CD14-positive monocyte (primary cell): ENCODE measurements at regions not wholly inside any gene's neighbourhood (a gene's known extent, or its start where the extent isn't known, plus 50 kb on each side); places are given as distances from the start of the nearest gene placed in this dataset.

Source experiments
- DNase-seq, 3 donors: peaks; one replicate each; pipeline ENCODE4 v3.0.0-alpha.2; 2011 to 2022
- H2AFZ ChIP-seq: 2 replicates; pipeline ENCODE4 v1.6.0; 2012; ENCODE audit warnings: mild to moderate bottlenecking, low read depth, low read length, inconsistent platforms; ENCODE audit not compliant: insufficient read depth, poor library complexity, severe bottlenecking
- H3K27ac ChIP-seq, 2 donors: 1 replicate in 1 of 2; 2 replicates in 1 of 2; pipeline ENCODE4 v1.5.1; 2012 to 2013; ENCODE audit warnings: low read length in 2 of 2, control low read depth in 1 of 2, inconsistent platforms in 1 of 2, low read depth in 1 of 2, mild to moderate bottlenecking in 1 of 2
- H3K27me3 ChIP-seq, 2 donors: one replicate each; pipeline versions ENCODE4 v1.6.0 to v1.6.1; 2011 to 2013; ENCODE audit warnings: low read length in 2 of 2; ENCODE audit not compliant: control insufficient read depth in 2 of 2, insufficient read depth in 2 of 2
- H3K36me3 ChIP-seq, 2 donors: replicated peaks in 1 of 2; 1 replicate in 1 of 2; 2 replicates in 1 of 2; pipeline versions ENCODE4 v1.5.1 to v1.6.1; 2012 to 2013; ENCODE audit warnings: low read length in 2 of 2, control low read depth in 1 of 2, inconsistent platforms in 1 of 2, mild to moderate bottlenecking in 1 of 2; ENCODE audit not compliant: insufficient read depth in 2 of 2, control insufficient read depth in 1 of 2
- H3K4me1 ChIP-seq, 2 donors: 1 replicate in 1 of 2; 2 replicates in 1 of 2; pipeline versions ENCODE4 v1.5.1 to v1.6.1; 2012 to 2013; ENCODE audit warnings: low read length in 2 of 2, control low read depth in 1 of 2, inconsistent platforms in 1 of 2, mild to moderate bottlenecking in 1 of 2, moderate library complexity in 1 of 2; ENCODE audit not compliant: insufficient read depth in 2 of 2, control insufficient read depth in 1 of 2
- H3K4me2 ChIP-seq: replicated peaks from 2 replicates; pipeline ENCODE3; 2012; ENCODE audit warnings: low read length, moderate library complexity, mild to moderate bottlenecking; ENCODE audit not compliant: poor library complexity, severe bottlenecking; ENCODE audit errors: extremely low read depth
- H3K4me3 ChIP-seq, 3 experiments: fragments of 200-600 bp in 1 of 3; sonication (generic) in 1 of 3; replicated peaks in 1 of 3; 1 replicate in 2 of 3; 2 replicates in 1 of 3; pipeline ENCODE4 v1.5.1; 2011 to 2013; ENCODE audit warnings: low read length in 3 of 3, mild to moderate bottlenecking in 3 of 3, control low read depth in 2 of 3, low read depth in 2 of 3, inconsistent platforms in 1 of 3, moderate library complexity in 1 of 3
- H3K79me2 ChIP-seq: 2 replicates; pipeline ENCODE4 v1.6.0; 2012; ENCODE audit warnings: mild to moderate bottlenecking, control low read depth, inconsistent platforms, low read length, moderate library complexity; ENCODE audit not compliant: insufficient read depth
- H3K9ac ChIP-seq: 2 replicates; pipeline ENCODE4 v1.6.0; 2017; ENCODE audit warnings: low read length, mild to moderate bottlenecking; ENCODE audit not compliant: insufficient read depth, poor library complexity, severe bottlenecking
- H3K9me3 ChIP-seq, 2 donors: replicated peaks in 1 of 2; 1 replicate in 1 of 2; 2 replicates in 1 of 2; pipeline versions ENCODE4 v1.5.1 to v1.6.1; 2012 to 2013; ENCODE audit warnings: low read length in 2 of 2, control low read depth in 1 of 2; ENCODE audit not compliant: control insufficient read depth in 1 of 2, insufficient read depth in 1 of 2
- H4K20me1 ChIP-seq: 2 replicates; pipeline ENCODE4 v1.6.0; 2012; ENCODE audit warnings: mild to moderate bottlenecking, low read length, control low read depth, moderate library complexity; ENCODE audit not compliant: insufficient read depth
- H3K27ac Mint-ChIP-seq, 7 donors: one replicate each; pipeline ENCODE4 v1.8.0; 2020; ENCODE audit warnings: mild to moderate bottlenecking in 7 of 7, mixed read lengths in 7 of 7, moderate library complexity in 6 of 7, inconsistent platforms in 2 of 7
- H3K27me3 Mint-ChIP-seq, 3 donors: one replicate each; pipeline ENCODE4 v1.8.0; 2021 to 2022; ENCODE audit warnings: low read depth in 3 of 3, mild to moderate bottlenecking in 3 of 3, mixed read lengths in 3 of 3, moderate library complexity in 3 of 3, inconsistent platforms in 1 of 3
- H3K36me3 Mint-ChIP-seq, 2 donors: one replicate each; pipeline ENCODE4 v1.8.0; 2020; ENCODE audit warnings: mixed read lengths in 2 of 2, inconsistent platforms in 1 of 2, mild to moderate bottlenecking in 1 of 2
- H3K4me1 Mint-ChIP-seq: one replicate; pipeline ENCODE4 v1.8.0; 2020; ENCODE audit warnings: mild to moderate bottlenecking, mixed read lengths
- H3K4me3 Mint-ChIP-seq, 2 donors: one replicate each; pipeline ENCODE4 v1.8.0; 2020; ENCODE audit warnings: mild to moderate bottlenecking in 2 of 2, mixed read lengths in 2 of 2, moderate library complexity in 1 of 2
- H3K9me3 Mint-ChIP-seq, 7 donors: one replicate each; pipeline ENCODE4 v1.8.0; 2020 to 2022; ENCODE audit warnings: mixed read lengths in 7 of 7, mild to moderate bottlenecking in 6 of 7, moderate library complexity in 6 of 7, inconsistent platforms in 2 of 7
- CTCF ChIP-seq: fragments of 200-600 bp; IDR thresholded peaks from one replicate; pipeline ENCODE4 v1.8.0; 2022; ENCODE audit warnings: antibody characterized with exemption, mild to moderate bottlenecking
- WGBS: methylation state at CpG from one replicate; pipeline ENCODE4 v1.1.5; 2013; ENCODE audit warnings: missing lambda C conversion rate; ENCODE audit not compliant: insufficient coverage; 5-methylcytosine and 5-hydroxymethylcytosine counted together
- intact Hi-C, 2 donors: fragments of 100-400 bp; cut with micrococcal nuclease; formaldehyde crosslinking; loops; one replicate each; pipeline versions ENCODE4 v1.15.0 to v1.15.1; 2023

- intact Hi-C loops: no loop called here
- Histone ChIP-seq H3K27me3 (no peaks in the 10 kb centered on the region), H3K9ac (no peak overlapping the region), H3K9me3 (no peaks in the 10 kb centered on the region), H3K27ac (no peak overlapping the region), H3K79me2 (no peaks in the 10 kb centered on the region), H3K4me2 (no peak overlapping the region), H3K4me1 (peaks cover 0 to 5% of the 10 kb centered on the region in 2 donors), H3K4me3 (no peak overlapping the region), H3K36me3 (no peaks in the 10 kb centered on the region), H4K20me1 (no peaks in the 10 kb centered on the region), H2AFZ (no peak overlapping the region)
- Mint-ChIP-seq H3K27me3 (peaks cover 0 to 3% (median 0%) of the 10 kb centered on the region in 3 donors), H3K4me3 (no peak overlapping the region), H3K9me3 (no peaks in the 10 kb centered on the region), H3K36me3 (no peaks in the 10 kb centered on the region), H3K4me1 (peaks cover 8% of the 10 kb centered on the region), H3K27ac (no peak overlapping the region)
- no CpG with 5 or more reads among the region's 2 CpGs for WGBS
- TF ChIP-seq CTCF: no peak
- DNase-seq: no peak
These were observed 140.8 kb upstream of the ZNF608 start for GRCh38 chr5:124887223-124887622.

- no peak overlapping the region for H3K4me3 Mint-ChIP-seq
- no CpG with 5 or more reads among the region's 6 CpGs for WGBS
These were observed 141.6 kb upstream of the ZNF608 start for GRCh38 chr5:124888050-124888506.

More at GRCh38 chr5:124888050-124888506, 141.6 kb upstream of the ZNF608 start:
- H3K36me3 Mint-ChIP-seq: no peaks in the 10 kb centered on the region
- no peak for TF ChIP-seq CTCF
- H3K9ac ChIP-seq: no peak overlapping the region
- no peak overlapping the region for H3K27ac ChIP-seq
- no peak overlapping the region for H3K27ac Mint-ChIP-seq
- no peaks in the 10 kb centered on the region for H3K36me3 ChIP-seq
- H2AFZ ChIP-seq: no peak overlapping the region
- no peaks in the 10 kb centered on the region for H4K20me1 ChIP-seq
- peaks cover 0 to 2% of the 10 kb centered on the region in 2 donors for H3K9me3 ChIP-seq
- no peak overlapping the region for H3K4me3 ChIP-seq
- peaks cover 0 to 5% (median 3%) of the 10 kb centered on the region in 7 donors for H3K9me3 Mint-ChIP-seq
- peaks cover 0 to 3% (median 0%) of the 10 kb centered on the region in 3 donors for H3K27me3 Mint-ChIP-seq
- no peak for DNase-seq
- intact Hi-C loops: no loop called here
- H3K4me1 ChIP-seq: peaks cover 0 to 5% of the 10 kb centered on the region in 2 donors
- no peaks in the 10 kb centered on the region for H3K27me3 ChIP-seq
- H3K4me1 Mint-ChIP-seq: peaks cover 8% of the 10 kb centered on the region
- no peaks in the 10 kb centered on the region for H3K79me2 ChIP-seq
- H3K4me2 ChIP-seq: no peak overlapping the region
